ENCODE measurements at regions not wholly inside any gene's neighbourhood (a gene's known extent, or its start where the extent isn't known, plus 50 kb on each side); places are given as distances from the start of the nearest gene placed in this dataset.
"Not testable (repeated sequence)": the region's sequence is repeated elsewhere in the genome, so short reads cannot be mapped to it uniquely, and the experiment has no call there.

DNA sequence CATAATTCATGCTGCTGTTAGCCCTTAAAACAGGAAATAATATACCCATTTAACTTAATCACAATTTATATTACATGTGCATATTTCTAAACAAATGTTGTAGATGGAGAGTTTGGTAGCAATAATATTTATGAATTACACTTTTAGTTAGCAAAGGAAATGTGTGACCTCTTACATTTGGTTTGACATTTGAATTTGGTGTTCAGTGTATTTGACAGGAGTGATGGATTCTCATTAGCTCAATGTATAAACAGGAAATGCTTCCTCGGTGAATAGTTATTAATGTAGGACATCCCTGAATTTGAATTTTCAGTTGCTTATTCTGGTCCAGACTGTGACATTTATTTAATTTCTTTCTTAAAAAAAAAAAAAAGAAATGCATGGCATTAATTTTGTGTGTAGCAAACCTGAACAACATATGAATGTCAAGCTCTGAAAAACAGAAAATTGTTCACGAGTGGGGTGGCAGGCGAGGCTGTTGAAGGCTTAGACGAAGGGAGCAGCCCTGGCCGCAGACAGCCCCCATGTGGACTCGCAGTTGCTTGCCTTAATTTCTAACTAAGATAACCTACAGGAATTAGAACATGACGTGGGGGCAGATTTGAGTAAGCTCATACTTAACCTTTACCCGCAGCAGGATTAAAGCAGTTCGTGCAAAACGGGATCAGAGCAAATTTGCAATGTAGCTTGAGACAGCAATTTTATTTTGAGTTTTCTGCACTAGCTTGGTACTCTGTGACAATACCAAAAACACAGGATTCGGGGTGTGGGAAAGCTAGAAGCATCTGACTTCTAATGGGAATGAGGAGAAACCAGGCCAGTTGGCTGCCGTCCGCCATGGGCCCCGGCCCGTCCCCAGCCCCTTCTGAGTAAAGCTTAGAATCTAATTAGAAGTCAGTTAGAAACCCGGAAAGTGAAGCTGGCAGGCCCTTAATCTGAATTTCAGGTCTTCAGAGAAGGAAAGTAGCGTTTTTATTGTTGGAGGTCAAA lies 134.3 kb downstream of the MACROH2A1 start:
- no peak overlapping the region for H2AFZ ChIP-seq (ENCODE audit: low read length)
- no peaks in the 10 kb centered on the region for H3K9me2 ChIP-seq (replicated peaks; ENCODE audit: low read depth, low read length)
- H3K36me3 ChIP-seq (ENCODE audit: insufficient read depth, low read length): no peaks in the 10 kb centered on the region
- H4K20me1 ChIP-seq (ENCODE audit: insufficient read depth, low read length, poor library complexity, severe bottlenecking): no peaks in the 10 kb centered on the region
- H3K79me2 ChIP-seq (ENCODE audit: insufficient read depth, low read length): no peaks in the 10 kb centered on the region
- no peaks in the 10 kb centered on the region for H3F3A ChIP-seq (ENCODE audit: low read depth)
- TF ChIP-seq, protein P1, sequence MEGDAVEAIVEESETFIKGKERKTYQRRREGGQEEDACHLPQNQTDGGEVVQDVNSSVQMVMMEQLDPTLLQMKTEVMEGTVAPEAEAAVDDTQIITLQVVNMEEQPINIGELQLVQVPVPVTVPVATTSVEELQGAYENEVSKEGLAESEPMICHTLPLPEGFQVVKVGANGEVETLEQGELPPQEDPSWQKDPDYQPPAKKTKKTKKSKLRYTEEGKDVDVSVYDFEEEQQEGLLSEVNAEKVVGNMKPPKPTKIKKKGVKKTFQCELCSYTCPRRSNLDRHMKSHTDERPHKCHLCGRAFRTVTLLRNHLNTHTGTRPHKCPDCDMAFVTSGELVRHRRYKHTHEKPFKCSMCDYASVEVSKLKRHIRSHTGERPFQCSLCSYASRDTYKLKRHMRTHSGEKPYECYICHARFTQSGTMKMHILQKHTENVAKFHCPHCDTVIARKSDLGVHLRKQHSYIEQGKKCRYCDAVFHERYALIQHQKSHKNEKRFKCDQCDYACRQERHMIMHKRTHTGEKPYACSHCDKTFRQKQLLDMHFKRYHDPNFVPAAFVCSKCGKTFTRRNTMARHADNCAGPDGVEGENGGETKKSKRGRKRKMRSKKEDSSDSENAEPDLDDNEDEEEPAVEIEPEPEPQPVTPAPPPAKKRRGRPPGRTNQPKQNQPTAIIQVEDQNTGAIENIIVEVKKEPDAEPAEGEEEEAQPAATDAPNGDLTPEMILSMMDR (conservative IDR thresholded peaks at IDR 0.05; ENCODE audit: low read length): no peak
- TF ChIP-seq EZH2phosphoT487 (IDR thresholded peaks at IDR 0.05; ENCODE audit: borderline replicate concordance): no peak
- H3K27me3 ChIP-seq (ENCODE audit: insufficient read depth, low read length, poor library complexity, severe bottlenecking): no peaks in the 10 kb centered on the region
- H3K9ac ChIP-seq (ENCODE audit: low read depth, low read length, poor library complexity, severe bottlenecking): no peak overlapping the region
- no peaks in the 10 kb centered on the region for H3K4me1 ChIP-seq (ENCODE audit: insufficient read depth, low read length, poor library complexity, severe bottlenecking)
- no peak overlapping the region for H3K4me2 ChIP-seq (ENCODE audit: low read depth, low read length, poor library complexity, severe bottlenecking)
- no peak overlapping the region for H3K4me3 ChIP-seq (ENCODE audit: low read length, poor library complexity, severe bottlenecking)
- H3K9me3 ChIP-seq (ENCODE audit: insufficient read depth, low read depth, low read length): no peaks in the 10 kb centered on the region

DNA sequence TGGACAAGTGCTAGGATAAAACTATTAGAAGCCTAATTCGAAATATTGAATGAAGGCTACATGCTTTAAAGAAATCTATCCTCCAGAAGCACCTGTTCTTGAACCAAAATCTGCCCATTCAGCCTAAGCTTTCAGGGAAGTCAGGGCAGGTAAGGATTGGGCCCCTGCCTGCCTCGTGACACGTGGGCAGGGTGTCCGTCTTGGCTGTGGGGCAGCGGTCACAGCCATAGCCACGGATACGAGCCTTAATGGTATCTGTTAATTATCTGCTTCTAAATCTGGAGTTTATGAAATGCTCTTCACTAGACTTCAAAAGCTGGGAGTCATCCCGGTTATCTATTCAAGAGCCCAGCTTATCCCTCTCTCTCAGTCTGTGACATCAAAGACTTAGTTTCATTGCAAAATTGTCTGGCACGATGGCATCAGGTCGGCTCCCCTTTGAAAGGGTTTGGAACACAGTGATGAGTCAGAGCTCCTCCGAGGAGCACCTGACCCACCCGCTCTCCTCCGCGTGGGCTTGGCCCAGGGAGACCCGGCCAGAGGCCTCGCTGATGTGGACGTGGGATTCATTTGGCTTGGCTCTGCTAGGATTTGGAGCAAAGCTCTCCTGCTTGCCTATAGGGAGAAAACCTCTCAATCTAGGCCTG lies 135.9 kb downstream of the MACROH2A1 start:
- Histone ChIP-seq H3K79me2 (ENCODE audit: insufficient read depth, low read length) (no peaks in the 10 kb centered on the region), H3K36me3 (ENCODE audit: insufficient read depth, low read length) (no peaks in the 10 kb centered on the region), H4K20me1 (ENCODE audit: insufficient read depth, low read length, poor library complexity, severe bottlenecking) (no peaks in the 10 kb centered on the region), H3K4me1 (ENCODE audit: insufficient read depth, low read length, poor library complexity, severe bottlenecking) (no peaks in the 10 kb centered on the region), H3K4me3 (ENCODE audit: low read length, poor library complexity, severe bottlenecking) (no peak overlapping the region), H3F3A (ENCODE audit: low read depth) (no peaks in the 10 kb centered on the region), H3K4me2 (ENCODE audit: low read depth, low read length, poor library complexity, severe bottlenecking) (no peak overlapping the region), H2AFZ (ENCODE audit: low read length) (no peak overlapping the region), H3K9me2 (replicated peaks; ENCODE audit: low read depth, low read length) (no peaks in the 10 kb centered on the region), H3K27me3 (ENCODE audit: insufficient read depth, low read length, poor library complexity, severe bottlenecking) (no peaks in the 10 kb centered on the region), H3K9ac (ENCODE audit: low read depth, low read length, poor library complexity, severe bottlenecking) (no peak overlapping the region), H3K9me3 (ENCODE audit: insufficient read depth, low read depth, low read length) (no peaks in the 10 kb centered on the region)
- TF ChIP-seq, protein P1 (conservative IDR thresholded peaks at IDR 0.05; ENCODE audit: low read length): no peak
- no peak for TF ChIP-seq EZH2phosphoT487 (IDR thresholded peaks at IDR 0.05; ENCODE audit: borderline replicate concordance)

DNA sequence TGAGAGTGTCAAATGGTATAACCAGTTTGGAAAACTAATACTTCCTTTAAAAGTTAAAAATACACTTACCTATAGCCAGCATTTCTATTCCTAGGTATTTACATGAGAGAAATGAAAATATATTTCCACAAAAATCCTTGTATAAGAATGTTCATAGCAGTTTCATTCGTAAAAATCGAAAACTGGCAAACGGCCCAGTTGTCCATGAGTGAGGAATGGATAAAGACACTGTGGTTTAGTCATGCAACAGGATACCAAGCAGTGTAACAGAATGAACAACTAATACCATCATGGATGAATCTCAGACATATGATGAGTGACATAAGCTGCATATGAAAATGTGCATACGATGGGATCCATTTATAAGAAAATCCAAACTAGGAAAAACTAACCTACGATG lies 136.7 kb downstream of the MACROH2A1 start:
- no peaks in the 10 kb centered on the region for H3F3A ChIP-seq (ENCODE audit: low read depth)
- H4K20me1 ChIP-seq (ENCODE audit: insufficient read depth, low read length, poor library complexity, severe bottlenecking): no peaks in the 10 kb centered on the region
- H3K27me3 ChIP-seq (ENCODE audit: insufficient read depth, low read length, poor library complexity, severe bottlenecking): no peaks in the 10 kb centered on the region
- H3K79me2 ChIP-seq (ENCODE audit: insufficient read depth, low read length): no peaks in the 10 kb centered on the region
- H3K4me1 ChIP-seq (ENCODE audit: insufficient read depth, low read length, poor library complexity, severe bottlenecking): no peaks in the 10 kb centered on the region
- no peak overlapping the region for H2AFZ ChIP-seq (ENCODE audit: low read length)
- no peaks in the 10 kb centered on the region for H3K9me2 ChIP-seq (replicated peaks; ENCODE audit: low read depth, low read length)
- H3K4me3 ChIP-seq (ENCODE audit: low read length, poor library complexity, severe bottlenecking): no peak overlapping the region
- no peak overlapping the region for H3K4me2 ChIP-seq (ENCODE audit: low read depth, low read length, poor library complexity, severe bottlenecking)
- H3K9me3 ChIP-seq (ENCODE audit: insufficient read depth, low read depth, low read length): no peaks in the 10 kb centered on the region
- no peak for TF ChIP-seq EZH2phosphoT487 (IDR thresholded peaks at IDR 0.05; ENCODE audit: borderline replicate concordance)
- TF ChIP-seq, protein P1 (conservative IDR thresholded peaks at IDR 0.05; ENCODE audit: low read length): no peak
- H3K9ac ChIP-seq (ENCODE audit: low read depth, low read length, poor library complexity, severe bottlenecking): no peak overlapping the region
- no peaks in the 10 kb centered on the region for H3K36me3 ChIP-seq (ENCODE audit: insufficient read depth, low read length)

DNA sequence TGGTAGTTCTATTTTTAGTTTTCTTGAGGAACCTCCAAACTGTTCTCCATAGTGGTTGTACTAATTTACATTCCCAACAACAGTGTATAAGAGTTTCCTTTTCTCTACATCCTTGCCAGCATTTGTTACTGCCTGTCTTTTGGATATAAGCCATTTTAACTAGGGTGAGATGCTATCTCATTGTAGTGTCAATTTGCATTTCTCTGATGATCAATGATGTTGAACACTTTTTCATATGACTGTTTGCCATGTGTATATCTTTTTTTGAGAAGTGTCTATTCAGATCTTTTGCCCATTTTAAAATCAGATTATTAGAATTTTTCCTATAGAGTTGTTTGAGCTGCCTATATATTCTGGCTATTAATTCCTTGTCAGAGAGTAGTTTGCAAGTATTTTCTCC lies 138.9 kb downstream of the MACROH2A1 start:
- H2AFZ ChIP-seq (ENCODE audit: low read length); H3K79me2 ChIP-seq (ENCODE audit: insufficient read depth, low read length); H3K4me2 ChIP-seq (ENCODE audit: low read depth, low read length, poor library complexity, severe bottlenecking); H4K20me1 ChIP-seq (ENCODE audit: insufficient read depth, low read length, poor library complexity, severe bottlenecking); H3K36me3 ChIP-seq (ENCODE audit: insufficient read depth, low read length); H3K9me3 ChIP-seq (ENCODE audit: insufficient read depth, low read depth, low read length); H3K9ac ChIP-seq (ENCODE audit: low read depth, low read length, poor library complexity, severe bottlenecking); H3K4me3 ChIP-seq (ENCODE audit: low read length, poor library complexity, severe bottlenecking); H3K27me3 ChIP-seq (ENCODE audit: insufficient read depth, low read length, poor library complexity, severe bottlenecking); H3K9me2 ChIP-seq (replicated peaks; ENCODE audit: low read depth, low read length); H3F3A ChIP-seq (ENCODE audit: low read depth); H3K4me1 ChIP-seq (ENCODE audit: insufficient read depth, low read length, poor library complexity, severe bottlenecking): not testable (repeated sequence)
